Endothelial cell of umbilical vein (primary cell): ENCODE measurements at regions not wholly inside any gene's neighbourhood (a gene's known extent, or its start where the extent isn't known, plus 50 kb on each side); places are given as distances from the start of the nearest gene placed in this dataset.
"Not testable (repeated sequence)": the region's sequence is repeated elsewhere in the genome, so short reads cannot be mapped to it uniquely, and the experiment has no call there.

ENCODE experiments used
- BruUV-seq: library from RNA; stranded (reverse); fragments of 400-500 nt; replicated peaks from 2 replicates; lab custom pipeline; 2021; lab: Mats Ljungman, UMichigan
- CTCF ChIA-PET: fragments of 300-600, 350-600 bp; sonication (Branson Sonifier 250); formaldehyde crosslinking; loops from one replicate; lab custom pipeline; 2021; ENCODE audit warnings: antibody characterized with exemption, inconsistent platforms; lab: Charles Lee
- POLR2A ChIA-PET: fragments of 300-600, 350-600 bp; sonication (Branson Sonifier 250); formaldehyde crosslinking; loops from one replicate; lab custom pipeline; 2021; ENCODE audit warnings: antibody characterized with exemption, inconsistent platforms; lab: Charles Lee
- DNase-seq: peaks from one replicate; pipeline ENCODE4 v3.0.0-alpha.2; 2011; ENCODE audit warnings: low read depth, low spot score
- FAIRE-seq: peaks from 2 replicates; lab custom pipeline; 2011; peaks lifted over from hg19 to GRCh38; lab: Jason Lieb, UNC
- H2AFZ ChIP-seq: 2 replicates; pipeline ENCODE4 v1.6.0; 2012; ENCODE audit warnings: low read depth, low read length, control low read depth, inconsistent platforms
- H3K27ac ChIP-seq: 2 replicates; pipeline ENCODE4 v1.5.1; 2011; ENCODE audit warnings: low read depth, mild to moderate bottlenecking, control low read depth, low read length, moderate library complexity; ENCODE audit not compliant: insufficient read depth
- H3K27me3 ChIP-seq, 2 experiments: 2 replicates each; pipeline versions ENCODE4 v1.6.0 to v1.6.1; 2011; ENCODE audit warnings: low read length in 2 of 2, mixed read lengths in 1 of 2; ENCODE audit not compliant: control insufficient read depth in 2 of 2, insufficient read depth in 2 of 2
- H3K36me3 ChIP-seq, 2 experiments: 2 replicates in 1 of 2; 3 replicates in 1 of 2; pipeline ENCODE4 v1.5.1; 2011; ENCODE audit warnings: low read length in 2 of 2, mild to moderate bottlenecking in 1 of 2, moderate library complexity in 1 of 2; ENCODE audit not compliant: control insufficient read depth in 2 of 2, insufficient read depth in 2 of 2; ENCODE audit errors: extremely low read depth in 1 of 2
- H3K4me1 ChIP-seq: 3 replicates; pipeline ENCODE4 v1.5.1; 2011; ENCODE audit warnings: mild to moderate bottlenecking, low read length; ENCODE audit not compliant: control insufficient read depth, insufficient read depth; ENCODE audit errors: extremely low read depth
- H3K4me2 ChIP-seq: 2 replicates; pipeline ENCODE4 v1.6.1; 2011; ENCODE audit warnings: low read length, control low read depth, mixed read lengths; ENCODE audit not compliant: insufficient read depth
- H3K4me3 ChIP-seq, 3 experiments: fragments of 200-600 bp in 1 of 3; sonication (generic), shearing (Covaris generic) in 1 of 3; replicated peaks in 1 of 3; 2 replicates each; pipeline ENCODE4 v1.5.1; 2011 to 2016; ENCODE audit warnings: control low read depth in 3 of 3, low read length in 3 of 3, mild to moderate bottlenecking in 2 of 3, inconsistent platforms in 1 of 3, low read depth in 1 of 3, moderate library complexity in 1 of 3; ENCODE audit not compliant: insufficient read depth in 1 of 3
- H3K79me2 ChIP-seq: 2 replicates; pipeline ENCODE4 v1.6.0; 2012; ENCODE audit warnings: low read length, inconsistent platforms; ENCODE audit not compliant: control insufficient read depth, insufficient read depth
- H3K9ac ChIP-seq: replicated peaks from 2 replicates; pipeline ENCODE3; 2011; ENCODE audit warnings: low read length, control low read depth; ENCODE audit not compliant: insufficient read depth; ENCODE audit errors: extremely low read depth
- H3K9me1 ChIP-seq: replicated peaks from 3 replicates; pipeline ENCODE4 v1.6.0; 2011; ENCODE audit warnings: mild to moderate bottlenecking, low read length; ENCODE audit not compliant: control insufficient read depth, insufficient read depth; ENCODE audit errors: extremely low read depth
- H3K9me3 ChIP-seq: replicated peaks from 2 replicates; pipeline ENCODE4 v1.5.1; 2012; ENCODE audit warnings: low read length, inconsistent platforms; ENCODE audit not compliant: control insufficient read depth, insufficient read depth
- H4K20me1 ChIP-seq: replicated peaks from 2 replicates; pipeline ENCODE3; 2011; ENCODE audit warnings: mild to moderate bottlenecking, low read length; ENCODE audit not compliant: control insufficient read depth, insufficient read depth; ENCODE audit errors: extremely low read depth
- EZH2 ChIP-seq: IDR thresholded peaks from 2 replicates; pipeline ENCODE4 v1.6.1; 2012; ENCODE audit warnings: borderline replicate concordance, low read depth, mild to moderate bottlenecking, moderate library complexity, low read length, inconsistent platforms; ENCODE audit not compliant: severe bottlenecking
- FOS ChIP-seq: IDR thresholded peaks from 2 replicates; pipeline ENCODE4 v1.6.1; 2011; ENCODE audit warnings: mild to moderate bottlenecking, low read length, moderate library complexity, borderline replicate concordance; ENCODE audit not compliant: insufficient read depth
- GATA2 ChIP-seq: IDR thresholded peaks from 2 replicates; pipeline ENCODE4 v1.7.0; 2011; ENCODE audit warnings: low read depth, mild to moderate bottlenecking, moderate library complexity, mixed read lengths, low read length; ENCODE audit not compliant: insufficient read length, insufficient read depth
- POLR2A ChIP-seq: IDR thresholded peaks from 2 replicates; pipeline ENCODE4 v1.6.1; 2012; ENCODE audit warnings: low read depth, mild to moderate bottlenecking, control low read depth, low read length
- dilution Hi-C: fragments of 300-500 bp; cut with MboI; formaldehyde crosslinking; loops from one replicate; pipeline ENCODE4 v1.15.0; 2019; ENCODE audit warnings: low sequenced_read_pairs; ENCODE audit not compliant: extremely low pct_ligation_motif_present
- intact Hi-C: fragments of 100-400 bp; cut with micrococcal nuclease; formaldehyde crosslinking; loops from one replicate; pipeline ENCODE4 v1.10.0; 2022
- TF ChIP-seq, protein P1 (sequence below): IDR thresholded peaks from 2 replicates; pipeline ENCODE4 v1.6.1; 2011; ENCODE audit not compliant: insufficient read depth, insufficient read length
- TF ChIP-seq, protein P2 (sequence below), 2 donors: IDR thresholded peaks; 1 replicate in 1 of 2; 2 replicates in 1 of 2; pipeline ENCODE4 v1.5.1; 2011; ENCODE audit warnings: low read length in 2 of 2, mild to moderate bottlenecking in 2 of 2, moderate library complexity in 2 of 2, control low read depth in 1 of 2, inconsistent platforms in 1 of 2, low read depth in 1 of 2; ENCODE audit not compliant: insufficient read depth in 1 of 2; ENCODE audit errors: extremely low read depth in 1 of 2

DNA sequence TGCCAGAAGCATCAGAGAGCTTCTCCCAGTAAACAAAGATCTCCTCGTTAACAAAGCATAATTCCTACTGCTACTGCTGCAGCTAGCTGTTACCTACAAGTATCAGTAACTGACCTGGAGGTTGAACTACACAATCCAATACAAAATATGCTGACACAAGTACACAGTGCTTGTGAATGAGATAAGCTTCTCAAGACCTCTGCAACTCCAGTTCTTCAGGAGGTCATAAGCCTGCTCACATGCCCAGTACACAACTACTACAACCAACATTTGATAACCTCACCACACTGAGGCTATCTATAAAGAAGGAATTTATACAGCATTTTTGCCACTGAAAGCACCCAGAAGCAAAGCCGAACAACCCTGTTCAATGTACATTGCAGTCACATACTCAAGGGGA lies 66.7 kb upstream of the SMARCAD1 start:
- DNase-seq = no peak

GRCh38 chr4:94148052-94148451 lies 59.6 kb upstream of the SMARCAD1 start:
- intact Hi-C loops = not testable (repeated sequence)

More for the DNA sequence above, 66.7 kb upstream of the SMARCAD1 start:
- Histone ChIP-seq H3K4me1 (no peaks in the 10 kb centered on the region), H4K20me1 (no peaks in the 10 kb centered on the region), H3K9me1 (no peaks in the 10 kb centered on the region), H3K27me3 (peaks cover 3 to 5% of the 10 kb centered on the region in 2 experiments), H2AFZ (no peak overlapping the region), H3K4me3 (no peak overlapping the region), H3K4me2 (no peak overlapping the region), H3K36me3 (no peaks in the 10 kb centered on the region), H3K9ac (no peak overlapping the region), H3K9me3 (no peaks in the 10 kb centered on the region), H3K79me2 (no peaks in the 10 kb centered on the region), H3K27ac (no peak overlapping the region)
- intact Hi-C loops = no loop called here
- TF ChIP-seq EZH2 (no peak), FOS (no peak), GATA2 (no peak), POLR2A (no peak)
- TF ChIP-seq, protein P1, sequence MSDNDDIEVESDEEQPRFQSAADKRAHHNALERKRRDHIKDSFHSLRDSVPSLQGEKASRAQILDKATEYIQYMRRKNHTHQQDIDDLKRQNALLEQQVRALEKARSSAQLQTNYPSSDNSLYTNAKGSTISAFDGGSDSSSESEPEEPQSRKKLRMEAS = no peak
- TF ChIP-seq, protein P2, sequence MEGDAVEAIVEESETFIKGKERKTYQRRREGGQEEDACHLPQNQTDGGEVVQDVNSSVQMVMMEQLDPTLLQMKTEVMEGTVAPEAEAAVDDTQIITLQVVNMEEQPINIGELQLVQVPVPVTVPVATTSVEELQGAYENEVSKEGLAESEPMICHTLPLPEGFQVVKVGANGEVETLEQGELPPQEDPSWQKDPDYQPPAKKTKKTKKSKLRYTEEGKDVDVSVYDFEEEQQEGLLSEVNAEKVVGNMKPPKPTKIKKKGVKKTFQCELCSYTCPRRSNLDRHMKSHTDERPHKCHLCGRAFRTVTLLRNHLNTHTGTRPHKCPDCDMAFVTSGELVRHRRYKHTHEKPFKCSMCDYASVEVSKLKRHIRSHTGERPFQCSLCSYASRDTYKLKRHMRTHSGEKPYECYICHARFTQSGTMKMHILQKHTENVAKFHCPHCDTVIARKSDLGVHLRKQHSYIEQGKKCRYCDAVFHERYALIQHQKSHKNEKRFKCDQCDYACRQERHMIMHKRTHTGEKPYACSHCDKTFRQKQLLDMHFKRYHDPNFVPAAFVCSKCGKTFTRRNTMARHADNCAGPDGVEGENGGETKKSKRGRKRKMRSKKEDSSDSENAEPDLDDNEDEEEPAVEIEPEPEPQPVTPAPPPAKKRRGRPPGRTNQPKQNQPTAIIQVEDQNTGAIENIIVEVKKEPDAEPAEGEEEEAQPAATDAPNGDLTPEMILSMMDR (IDR thresholded peaks at IDR 0.05; ENCODE audit: extremely low read depth in 1 of 2, insufficient read depth in 1 of 2, low read depth in 1 of 2, low read length in 2 of 2) = no peak
- BruUV-seq = no TSS peak
- dilution Hi-C loops = no loop called here
- ChIA-PET CTCF (no interaction called here), POLR2A (no interaction called here)
- FAIRE-seq = no peak

More at GRCh38 chr4:94148052-94148451, 59.6 kb upstream of the SMARCAD1 start:
- H3K9me1 ChIP-seq, dilution Hi-C loops, H3K27me3 ChIP-seq, CTCF ChIA-PET, H4K20me1 ChIP-seq, H3K36me3 ChIP-seq, H3K4me2 ChIP-seq, POLR2A ChIA-PET, FAIRE-seq, H3K27ac ChIP-seq, H3K4me3 ChIP-seq, H3K79me2 ChIP-seq, DNase-seq, H3K4me1 ChIP-seq, H3K9me3 ChIP-seq, H2AFZ ChIP-seq, H3K9ac ChIP-seq, BruUV-seq: not testable (repeated sequence)
